ENCODE measurements at regions not wholly inside any gene's neighbourhood (a gene's known extent, or its start where the extent isn't known, plus 50 kb on each side); places are given as distances from the start of the nearest gene placed in this dataset.

- TF ChIP-seq, protein P1, sequence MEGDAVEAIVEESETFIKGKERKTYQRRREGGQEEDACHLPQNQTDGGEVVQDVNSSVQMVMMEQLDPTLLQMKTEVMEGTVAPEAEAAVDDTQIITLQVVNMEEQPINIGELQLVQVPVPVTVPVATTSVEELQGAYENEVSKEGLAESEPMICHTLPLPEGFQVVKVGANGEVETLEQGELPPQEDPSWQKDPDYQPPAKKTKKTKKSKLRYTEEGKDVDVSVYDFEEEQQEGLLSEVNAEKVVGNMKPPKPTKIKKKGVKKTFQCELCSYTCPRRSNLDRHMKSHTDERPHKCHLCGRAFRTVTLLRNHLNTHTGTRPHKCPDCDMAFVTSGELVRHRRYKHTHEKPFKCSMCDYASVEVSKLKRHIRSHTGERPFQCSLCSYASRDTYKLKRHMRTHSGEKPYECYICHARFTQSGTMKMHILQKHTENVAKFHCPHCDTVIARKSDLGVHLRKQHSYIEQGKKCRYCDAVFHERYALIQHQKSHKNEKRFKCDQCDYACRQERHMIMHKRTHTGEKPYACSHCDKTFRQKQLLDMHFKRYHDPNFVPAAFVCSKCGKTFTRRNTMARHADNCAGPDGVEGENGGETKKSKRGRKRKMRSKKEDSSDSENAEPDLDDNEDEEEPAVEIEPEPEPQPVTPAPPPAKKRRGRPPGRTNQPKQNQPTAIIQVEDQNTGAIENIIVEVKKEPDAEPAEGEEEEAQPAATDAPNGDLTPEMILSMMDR (IDR thresholded peaks at IDR 0.05): no peak
- no peak for TF ChIP-seq POLR2A (IDR thresholded peaks at IDR 0.05)
These were observed 182.9 kb upstream of the RIOK2 start for GRCh38 chr5:97365918-97366317.
